Stomach (tissue), 8 donors: ENCODE measurements at regions not wholly inside any gene's neighbourhood (a gene's known extent, or its start where the extent isn't known, plus 50 kb on each side); places are given as distances from the start of the nearest gene placed in this dataset.
"Not testable (repeated sequence)": the region's sequence is repeated elsewhere in the genome, so short reads cannot be mapped to it uniquely, and the experiment has no call there.

ENCODE experiments used
- DNase-seq, 2 donors: peaks; one replicate each; pipeline versions ENCODE4 v3.0.0 to v3.0.0-alpha.2; 2013 to 2019
- H3K27ac ChIP-seq, 5 donors: fragments of 200-600 bp in 4 of 5; sonication (generic) in 4 of 5; one replicate each; pipeline ENCODE4 v1.5.1; 2013 to 2019; ENCODE audit warnings: mild to moderate bottlenecking in 1 of 5, moderate library complexity in 1 of 5
- H3K27me3 ChIP-seq, 3 donors: fragments of 200-600 bp; sonication (generic); one replicate each; pipeline ENCODE4 v1.5.1; 2017 to 2019; ENCODE audit warnings: mixed run types in 1 of 3
- H3K36me3 ChIP-seq, 4 donors: fragments of 200-600 bp; sonication (generic); 1 replicate in 3 of 4; 2 replicates in 1 of 4; pipeline ENCODE4 v1.5.1; 2016 to 2019
- H3K4me1 ChIP-seq, 4 donors: fragments of 200-600 bp; sonication (generic); one replicate each; pipeline ENCODE4 v1.5.1; 2016 to 2019
- H3K4me3 ChIP-seq, 4 donors: fragments of 200-600 bp; sonication (generic) in 3 of 4; one replicate each; pipeline ENCODE4 v1.5.1; 2016 to 2019; ENCODE audit warnings: mild to moderate bottlenecking in 1 of 4
- H3K9me3 ChIP-seq, 4 donors: fragments of 200-600 bp; sonication (generic); one replicate each; pipeline ENCODE4 v1.5.1; 2016 to 2019
- CTCF ChIP-seq, 7 experiments: fragments of 450-650 bp in 4 of 7; fragments of 200-600 bp in 3 of 7; sonication (generic) in 3 of 7; IDR thresholded peaks; one replicate each; pipeline ENCODE4 v1.5.1; 2016 to 2019; ENCODE audit warnings: antibody characterized with exemption in 7 of 7, control low read depth in 2 of 7, mild to moderate bottlenecking in 1 of 7
- EP300 ChIP-seq: sonication (generic); formaldehyde crosslinking; IDR thresholded peaks from one replicate; pipeline ENCODE4 v1.6.1; 2017; ENCODE audit warnings: antibody characterized with exemption
- POLR2A ChIP-seq, 4 donors: fragments of 450-650 bp; IDR thresholded peaks; one replicate each; pipeline ENCODE4 v1.6.1; 2016; ENCODE audit warnings: antibody characterized with exemption in 4 of 4, control low read depth in 2 of 4, mild to moderate bottlenecking in 1 of 4, moderate library complexity in 1 of 4
- POLR2AphosphoS5 ChIP-seq, 3 donors: sonication (generic); formaldehyde crosslinking; IDR thresholded peaks; one replicate each; pipeline ENCODE4 v1.6.1; 2016; ENCODE audit warnings: antibody characterized with exemption in 3 of 3
- WGBS, 5 donors: extraction: QIAGEN DNeasy Blood & Tissue Kit in 3 of 5; methylation state at CpG; one replicate each; pipeline versions ENCODE4 v1.1.5 to v1.1.7; 2013 to 2018; 5-methylcytosine and 5-hydroxymethylcytosine counted together
- intact Hi-C: fragments of 100-400 bp; cut with DNase I; formaldehyde crosslinking; loops from one replicate; pipeline ENCODE4 v1.15.1; 2023; ENCODE audit warnings: low total_unique reads
- donor health status: healthy with polysubstance abuse.
- donor health status: Bipolar disorder and iron deficiency.
- donor health status: healthy.

GRCh38 chr19:14328406-14328805 is 52.8 kb upstream of the ADGRE5 start:
- Histone ChIP-seq H3K27me3 (peaks cover 0 to 11% (median 1%) of the 10 kb centered on the region in 3 donors), H3K4me3 (no peak overlapping the region), H3K4me1 (peaks cover 2 to 4% (median 3%) of the 10 kb centered on the region in 4 donors), H3K9me3 (no peaks in the 10 kb centered on the region), H3K36me3 (no peaks in the 10 kb centered on the region), H3K27ac (no peak overlapping the region)
- 85 to 92% (median 91%) methylated on average over 6 of the region's 6 CpGs for WGBS, 5 donors
- no peak for DNase-seq
- intact Hi-C loops, result no loop called here
- TF ChIP-seq CTCF (IDR thresholded peaks at IDR 0.05) (no peak), POLR2A (IDR thresholded peaks at IDR 0.05) (no peak), POLR2AphosphoS5 (IDR thresholded peaks at IDR 0.05) (no peak), EP300 (no peak)

- DNase-seq, H3K27me3 ChIP-seq, intact Hi-C loops, H3K27ac ChIP-seq, H3K4me1 ChIP-seq, H3K4me3 ChIP-seq, H3K9me3 ChIP-seq, H3K36me3 ChIP-seq: not testable (repeated sequence)
- WGBS, 5 donors, result 61 to 84% (median 82%) methylated on average over 8 of the region's 8 CpGs
Measured at GRCh38 chr19:14327061-14327460, 54.2 kb upstream of the ADGRE5 start.

- no peak for TF ChIP-seq POLR2A (IDR thresholded peaks at IDR 0.05)
- TF ChIP-seq EP300, result no peak
- TF ChIP-seq CTCF (IDR thresholded peaks at IDR 0.05), result no peak
- TF ChIP-seq POLR2AphosphoS5 (IDR thresholded peaks at IDR 0.05), result no peak
- H3K4me3 ChIP-seq, result no peak overlapping the region
- H3K27ac ChIP-seq, result no peak overlapping the region
- intact Hi-C loops, result no loop called here
- 72 to 90% (median 86%) methylated on average over 1 of the region's 1 CpG for whole genome bisulfite sequencing, 5 donors
- no peaks in the 10 kb centered on the region for H3K4me1 ChIP-seq
- no peaks in the 10 kb centered on the region for H3K9me3 ChIP-seq
- H3K36me3 ChIP-seq, result no peaks in the 10 kb centered on the region
- H3K27me3 ChIP-seq, result peaks cover 0 to 8% (median 0%) of the 10 kb centered on the region in 3 donors
- no peak for DNase-seq
Measured at GRCh38 chr19:14325863-14326262, 55.4 kb upstream of the ADGRE5 start.

- WGBS, 5 donors, result 96 to 100% (median 98%) methylated on average over 3 of the region's 3 CpGs
- TF ChIP-seq CTCF (IDR thresholded peaks at IDR 0.05) (no peak), POLR2A (IDR thresholded peaks at IDR 0.05) (no peak)
- DNase-seq, result no peak
- no peaks in the 10 kb centered on the region for H3K4me1 ChIP-seq
- peaks cover 0 to 7% (median 3%) of the 10 kb centered on the region in 4 donors for H3K9me3 ChIP-seq
- no peak overlapping the region for H3K4me3 ChIP-seq
- H3K27ac ChIP-seq, result no peak overlapping the region
- intact Hi-C loops, result no loop called here
- H3K36me3 ChIP-seq, result no peaks in the 10 kb centered on the region
- H3K27me3 ChIP-seq, result peaks cover 0 to 8% (median 0%) of the 10 kb centered on the region in 3 donors
Measured at GRCh38 chr19:14325134-14325533, 56.1 kb upstream of the ADGRE5 start.

GRCh38 chr19:14322889-14323463 is 58.3 kb upstream of the ADGRE5 start:
- 69 to 81% (median 77%) methylated on average over 7 of the region's 7 CpGs for WGBS, 5 donors
- no peaks in the 10 kb centered on the region for H3K4me1 ChIP-seq
- intact Hi-C loops, result no loop called here

More at GRCh38 chr19:14322889-14323463, 58.3 kb upstream of the ADGRE5 start:
- TF ChIP-seq POLR2A (IDR thresholded peaks at IDR 0.05) (no peak), POLR2AphosphoS5 (IDR thresholded peaks at IDR 0.05) (no peak), EP300 (no peak), CTCF (IDR thresholded peaks at IDR 0.05) (no peak)
- H3K36me3 ChIP-seq, result no peaks in the 10 kb centered on the region
- H3K4me3 ChIP-seq, result no peak overlapping the region
- DNase-seq, result no peak
- H3K27ac ChIP-seq, result no peak overlapping the region
- peaks cover 0 to 11% (median 0%) of the 10 kb centered on the region in 3 donors for H3K27me3 ChIP-seq
- peaks cover 0 to 12% (median 5%) of the 10 kb centered on the region in 4 donors for H3K9me3 ChIP-seq
